ENCODE measurements at regions not wholly inside any gene's neighbourhood (a gene's known extent, or its start where the extent isn't known, plus 50 kb on each side); places are given as distances from the start of the nearest gene placed in this dataset.

GRCh38 chr3:178088963-178089362, 447.3 kb upstream of the KCNMB2 start:
- no peak overlapping the region for H3K4me3 ChIP-seq (ENCODE audit: low read depth, low read length)
- no peak for TF ChIP-seq CTCF (IDR thresholded peaks at IDR 0.05; ENCODE audit: low read depth, low read length)

- H3K4me3 ChIP-seq (ENCODE audit: low read depth, low read length): no peak overlapping the region
- no peak for TF ChIP-seq CTCF (IDR thresholded peaks at IDR 0.05; ENCODE audit: low read depth, low read length)
Measured at GRCh38 chr3:178090899-178091298, 445.3 kb upstream of the KCNMB2 start.

GRCh38 chr3:178095522-178095921, 440.7 kb upstream of the KCNMB2 start:
- H3K4me3 ChIP-seq (ENCODE audit: low read depth, low read length): no peak overlapping the region
- no peak for TF ChIP-seq CTCF (IDR thresholded peaks at IDR 0.05; ENCODE audit: low read depth, low read length)

- H3K4me3 ChIP-seq (ENCODE audit: low read depth, low read length): no peak overlapping the region
- no peak for TF ChIP-seq CTCF (IDR thresholded peaks at IDR 0.05; ENCODE audit: low read depth, low read length)
Measured at GRCh38 chr3:178096955-178097354, 439.3 kb upstream of the KCNMB2 start.

- TF ChIP-seq CTCF (IDR thresholded peaks at IDR 0.05; ENCODE audit: low read depth, low read length): no peak
- no peak overlapping the region for H3K4me3 ChIP-seq (ENCODE audit: low read depth, low read length)
Measured at GRCh38 chr3:178097576-178097975, 438.7 kb upstream of the KCNMB2 start.

GRCh38 chr3:178099274-178099673, 437.0 kb upstream of the KCNMB2 start:
- no peak overlapping the region for H3K4me3 ChIP-seq (ENCODE audit: low read depth, low read length)
- no peak for TF ChIP-seq CTCF (IDR thresholded peaks at IDR 0.05; ENCODE audit: low read depth, low read length)

- H3K4me3 ChIP-seq (ENCODE audit: low read depth, low read length): no peak overlapping the region
- no peak for TF ChIP-seq CTCF (IDR thresholded peaks at IDR 0.05; ENCODE audit: low read depth, low read length)
Measured at GRCh38 chr3:178099862-178100261, 436.4 kb upstream of the KCNMB2 start.

All from WI38 (cell line).